Activated T-cell treated with anti-CD3 and anti-CD28 coated beads, Interleukin-2, amount 50 U/mL, for 4 hours (primary cell): ENCODE measurements at regions not wholly inside any gene's neighbourhood (a gene's known extent, or its start where the extent isn't known, plus 50 kb on each side); places are given as distances from the start of the nearest gene placed in this dataset.

Experiments used
- ATAC-seq, 2 donors: fragments of 200-7000 bp; cut with Tn5 transposase; one replicate each; pipeline ENCODE4 v1.10.0; 2021
- DNase-seq: peaks from one replicate; pipeline ENCODE4 v3.0.0-alpha.2; 2020
- H3K27me3 Mint-ChIP-seq: one replicate; pipeline ENCODE4 v1.8.0; 2021; ENCODE audit warnings: low read depth, mixed read lengths
- H3K36me3 Mint-ChIP-seq: one replicate; pipeline ENCODE4 v1.8.0; 2022; ENCODE audit warnings: mixed read lengths; ENCODE audit not compliant: insufficient read depth
- H3K4me1 Mint-ChIP-seq: one replicate; pipeline ENCODE4 v1.8.0; 2021; ENCODE audit warnings: low read depth, mixed read lengths
- H3K4me3 Mint-ChIP-seq: one replicate; pipeline ENCODE4 v1.8.0; 2021; ENCODE audit warnings: mild to moderate bottlenecking, moderate library complexity, mixed read lengths
- H3K9me3 Mint-ChIP-seq: one replicate; pipeline ENCODE4 v1.8.0; 2021; ENCODE audit warnings: mixed read lengths

GRCh38 chr1:60753036-60753900, 329.1 kb upstream of the NFIA start:
- Mint-ChIP-seq H3K4me3 (no peak overlapping the region), H3K9me3 (no peaks in the 10 kb centered on the region), H3K4me1 (no peaks in the 10 kb centered on the region), H3K36me3 (no peaks in the 10 kb centered on the region), H3K27me3 (no peaks in the 10 kb centered on the region)
- ATAC-seq: no peak
- DNase-seq: no peak

- no peaks in the 10 kb centered on the region for H3K27me3 Mint-ChIP-seq
- DNase-seq: no peak
- no peaks in the 10 kb centered on the region for H3K4me1 Mint-ChIP-seq
- ATAC-seq: no peak
- no peak overlapping the region for H3K4me3 Mint-ChIP-seq
- H3K9me3 Mint-ChIP-seq: no peaks in the 10 kb centered on the region
- no peaks in the 10 kb centered on the region for H3K36me3 Mint-ChIP-seq
Measured at GRCh38 chr1:60751306-60751705, 331.1 kb upstream of the NFIA start.

GRCh38 chr1:60747353-60747752, 335.0 kb upstream of the NFIA start:
- no peaks in the 10 kb centered on the region for H3K4me1 Mint-ChIP-seq
- DNase-seq (no peak), ATAC-seq (no peak)
- H3K27me3 Mint-ChIP-seq: no peaks in the 10 kb centered on the region
- no peak overlapping the region for H3K4me3 Mint-ChIP-seq
- no peaks in the 10 kb centered on the region for H3K36me3 Mint-ChIP-seq
- no peaks in the 10 kb centered on the region for H3K9me3 Mint-ChIP-seq

- no peaks in the 10 kb centered on the region for H3K4me1 Mint-ChIP-seq
- H3K9me3 Mint-ChIP-seq: no peaks in the 10 kb centered on the region
- DNase-seq (no peak), ATAC-seq (no peak)
- no peaks in the 10 kb centered on the region for H3K36me3 Mint-ChIP-seq
- no peak overlapping the region for H3K4me3 Mint-ChIP-seq
- H3K27me3 Mint-ChIP-seq: no peaks in the 10 kb centered on the region
Measured at GRCh38 chr1:60746278-60746791, 336.0 kb upstream of the NFIA start.

GRCh38 chr1:60745484-60745883, 336.9 kb upstream of the NFIA start:
- no peaks in the 10 kb centered on the region for H3K9me3 Mint-ChIP-seq
- H3K4me3 Mint-ChIP-seq: no peak overlapping the region
- H3K4me1 Mint-ChIP-seq: no peaks in the 10 kb centered on the region
- no peak for DNase-seq
- H3K36me3 Mint-ChIP-seq: no peaks in the 10 kb centered on the region
- no peak for ATAC-seq
- no peaks in the 10 kb centered on the region for H3K27me3 Mint-ChIP-seq

- H3K9me3 Mint-ChIP-seq: no peaks in the 10 kb centered on the region
- H3K36me3 Mint-ChIP-seq: no peaks in the 10 kb centered on the region
- ATAC-seq (no peak), DNase-seq (no peak)
- no peak overlapping the region for H3K4me3 Mint-ChIP-seq
- no peaks in the 10 kb centered on the region for H3K27me3 Mint-ChIP-seq
- no peaks in the 10 kb centered on the region for H3K4me1 Mint-ChIP-seq
Measured at GRCh38 chr1:60742339-60742738, 340.0 kb upstream of the NFIA start.

GRCh38 chr1:60740154-60740553, 342.2 kb upstream of the NFIA start:
- H3K36me3 Mint-ChIP-seq: no peaks in the 10 kb centered on the region
- no peaks in the 10 kb centered on the region for H3K4me1 Mint-ChIP-seq
- no peaks in the 10 kb centered on the region for H3K9me3 Mint-ChIP-seq
- no peaks in the 10 kb centered on the region for H3K27me3 Mint-ChIP-seq
- ATAC-seq: no peak
- DNase-seq: no peak
- H3K4me3 Mint-ChIP-seq: no peak overlapping the region

GRCh38 chr1:60739729-60740128, 342.6 kb upstream of the NFIA start:
- H3K4me1 Mint-ChIP-seq: no peaks in the 10 kb centered on the region
- no peaks in the 10 kb centered on the region for H3K27me3 Mint-ChIP-seq
- H3K4me3 Mint-ChIP-seq: no peak overlapping the region
- no peaks in the 10 kb centered on the region for H3K36me3 Mint-ChIP-seq
- no peaks in the 10 kb centered on the region for H3K9me3 Mint-ChIP-seq
- ATAC-seq: no peak
- no peak for DNase-seq

- DNase-seq (no peak), ATAC-seq (no peak)
- Mint-ChIP-seq H3K27me3 (peaks cover 3% of the 10 kb centered on the region), H3K4me3 (no peak overlapping the region), H3K36me3 (no peaks in the 10 kb centered on the region), H3K9me3 (no peaks in the 10 kb centered on the region), H3K4me1 (no peaks in the 10 kb centered on the region)
Measured at GRCh38 chr1:60732977-60733401, 349.4 kb upstream of the NFIA start.

- no peak for DNase-seq
- H3K9me3 Mint-ChIP-seq: no peaks in the 10 kb centered on the region
- no peak for ATAC-seq
- peaks cover 3% of the 10 kb centered on the region for H3K27me3 Mint-ChIP-seq
- no peak overlapping the region for H3K4me3 Mint-ChIP-seq
- no peaks in the 10 kb centered on the region for H3K4me1 Mint-ChIP-seq
- no peaks in the 10 kb centered on the region for H3K36me3 Mint-ChIP-seq
Measured at GRCh38 chr1:60731321-60731720, 351.0 kb upstream of the NFIA start.

- ATAC-seq (no peak), DNase-seq (no peak)
- Mint-ChIP-seq H3K4me1 (no peaks in the 10 kb centered on the region), H3K9me3 (peaks cover 8% of the 10 kb centered on the region), H3K4me3 (no peak overlapping the region), H3K27me3 (peaks cover 3% of the 10 kb centered on the region), H3K36me3 (no peaks in the 10 kb centered on the region)
Measured at GRCh38 chr1:60727552-60727951, 354.8 kb upstream of the NFIA start.

- Mint-ChIP-seq H3K4me1 (no peaks in the 10 kb centered on the region), H3K36me3 (no peaks in the 10 kb centered on the region), H3K27me3 (no peaks in the 10 kb centered on the region), H3K4me3 (no peak overlapping the region), H3K9me3 (peaks cover 7% of the 10 kb centered on the region)
- no peak for DNase-seq
- ATAC-seq: no peak
Measured at GRCh38 chr1:60716472-60716871, 365.9 kb upstream of the NFIA start.

- H3K9me3 Mint-ChIP-seq: peaks cover 11% of the 10 kb centered on the region
- no peak for DNase-seq
- H3K36me3 Mint-ChIP-seq: no peaks in the 10 kb centered on the region
- H3K27me3 Mint-ChIP-seq: no peaks in the 10 kb centered on the region
- no peak for ATAC-seq
- H3K4me3 Mint-ChIP-seq: no peak overlapping the region
- H3K4me1 Mint-ChIP-seq: no peaks in the 10 kb centered on the region
Measured at GRCh38 chr1:60715970-60716369, 366.4 kb upstream of the NFIA start.

- no peak overlapping the region for H3K4me3 Mint-ChIP-seq
- DNase-seq: no peak
- H3K27me3 Mint-ChIP-seq: no peaks in the 10 kb centered on the region
- ATAC-seq: no peak
- H3K36me3 Mint-ChIP-seq: no peaks in the 10 kb centered on the region
- peaks cover 16% of the 10 kb centered on the region for H3K9me3 Mint-ChIP-seq
- no peaks in the 10 kb centered on the region for H3K4me1 Mint-ChIP-seq
Measured at GRCh38 chr1:60709426-60709825, 372.9 kb upstream of the NFIA start.

- ATAC-seq (no peak), DNase-seq (no peak)
- no peaks in the 10 kb centered on the region for H3K9me3 Mint-ChIP-seq
- H3K4me1 Mint-ChIP-seq: no peaks in the 10 kb centered on the region
- no peak overlapping the region for H3K4me3 Mint-ChIP-seq
- no peaks in the 10 kb centered on the region for H3K36me3 Mint-ChIP-seq
- H3K27me3 Mint-ChIP-seq: no peaks in the 10 kb centered on the region
Measured at GRCh38 chr1:60705026-60705425, 377.3 kb upstream of the NFIA start.
